NCI-H82 (cell line): ENCODE measurements at regions not wholly inside any gene's neighbourhood (a gene's known extent, or its start where the extent isn't known, plus 50 kb on each side); places are given as distances from the start of the nearest gene placed in this dataset.

Experiments used
- DNase-seq: peaks from one replicate; lab custom pipeline; 2025; lab: John Stamatoyannopoulos, UW

DNA sequence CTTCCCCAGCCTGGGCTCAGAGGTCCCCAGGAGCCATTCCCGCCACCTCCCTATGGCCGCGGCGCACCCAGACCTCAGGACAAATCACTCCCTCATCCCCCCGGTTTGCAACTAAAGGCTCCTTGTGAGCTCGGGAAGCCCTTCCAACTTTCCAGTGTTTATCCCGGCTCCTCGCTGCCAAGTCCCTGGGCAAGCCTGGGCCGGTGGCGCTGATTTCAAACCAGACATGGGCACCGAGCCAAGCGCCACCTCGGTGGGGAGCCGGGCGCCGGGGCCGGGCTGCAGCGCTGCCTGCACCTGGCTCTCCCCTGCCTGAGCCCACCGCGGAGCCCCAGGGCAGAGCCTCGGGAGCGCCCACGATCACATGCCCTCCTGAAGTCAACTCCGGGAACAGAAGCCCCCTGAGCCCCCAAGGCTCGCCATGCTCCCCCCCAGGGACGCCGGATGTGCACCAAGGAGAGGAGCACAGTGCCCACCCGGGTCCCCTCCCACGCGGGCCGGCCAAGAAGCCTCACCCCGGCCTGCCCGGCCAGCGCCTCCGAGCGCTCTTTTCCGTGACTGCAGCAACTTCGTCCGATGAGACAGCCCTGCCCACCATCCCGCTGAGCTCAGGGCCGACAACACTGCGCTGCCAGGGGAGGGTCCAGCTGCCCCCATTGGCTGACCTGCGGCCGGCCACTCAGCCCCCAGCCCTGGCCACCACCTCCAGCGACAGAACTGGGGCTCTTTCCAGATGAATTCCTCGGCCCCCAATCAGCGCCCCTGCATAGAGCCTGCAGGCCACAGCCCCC lies 50.0 kb downstream of the NCOR2 start:
- no peak for DNase-seq

DNA sequence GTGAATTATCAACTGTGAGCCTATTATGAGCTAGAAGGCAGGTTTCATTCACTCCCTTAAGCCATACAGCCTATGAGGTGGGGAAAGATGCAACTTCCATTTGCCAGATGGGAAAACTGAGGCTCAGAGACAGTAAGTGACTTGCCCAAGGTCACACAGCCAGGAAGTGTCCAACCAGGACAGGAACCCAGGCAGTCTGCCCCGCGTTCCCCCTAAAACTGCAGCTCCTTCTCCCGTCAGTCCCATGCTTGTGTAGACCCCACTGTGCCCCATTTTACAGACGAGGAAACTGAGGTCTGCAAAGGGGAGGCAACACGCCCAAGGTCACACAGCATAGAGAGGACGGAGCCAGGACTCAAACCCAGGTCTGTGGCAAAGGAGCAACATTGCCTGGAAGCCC lies 50.6 kb downstream of the NCOR2 start:
- DNase-seq: no peak

DNA sequence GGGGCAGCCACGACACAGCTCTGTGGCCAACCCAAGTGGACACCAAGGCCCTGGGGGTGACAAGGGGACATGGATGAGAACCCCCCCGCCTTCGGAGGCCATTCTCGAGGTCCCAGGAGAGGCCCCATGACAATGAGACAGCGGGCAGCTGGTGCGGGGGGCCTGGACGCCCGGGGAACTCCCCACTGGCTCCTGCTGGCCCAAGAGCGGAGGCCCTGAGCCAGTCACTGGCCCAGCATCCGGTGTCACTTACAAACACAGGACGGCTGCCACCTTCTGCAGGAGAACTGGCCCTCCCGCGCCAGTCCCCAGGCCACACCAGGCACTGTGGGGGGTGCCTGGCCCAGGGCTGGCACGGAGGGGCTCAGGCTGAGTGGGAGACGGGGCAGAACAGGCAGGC lies 51.4 kb downstream of the NCOR2 start:
- no peak for DNase-seq

DNA sequence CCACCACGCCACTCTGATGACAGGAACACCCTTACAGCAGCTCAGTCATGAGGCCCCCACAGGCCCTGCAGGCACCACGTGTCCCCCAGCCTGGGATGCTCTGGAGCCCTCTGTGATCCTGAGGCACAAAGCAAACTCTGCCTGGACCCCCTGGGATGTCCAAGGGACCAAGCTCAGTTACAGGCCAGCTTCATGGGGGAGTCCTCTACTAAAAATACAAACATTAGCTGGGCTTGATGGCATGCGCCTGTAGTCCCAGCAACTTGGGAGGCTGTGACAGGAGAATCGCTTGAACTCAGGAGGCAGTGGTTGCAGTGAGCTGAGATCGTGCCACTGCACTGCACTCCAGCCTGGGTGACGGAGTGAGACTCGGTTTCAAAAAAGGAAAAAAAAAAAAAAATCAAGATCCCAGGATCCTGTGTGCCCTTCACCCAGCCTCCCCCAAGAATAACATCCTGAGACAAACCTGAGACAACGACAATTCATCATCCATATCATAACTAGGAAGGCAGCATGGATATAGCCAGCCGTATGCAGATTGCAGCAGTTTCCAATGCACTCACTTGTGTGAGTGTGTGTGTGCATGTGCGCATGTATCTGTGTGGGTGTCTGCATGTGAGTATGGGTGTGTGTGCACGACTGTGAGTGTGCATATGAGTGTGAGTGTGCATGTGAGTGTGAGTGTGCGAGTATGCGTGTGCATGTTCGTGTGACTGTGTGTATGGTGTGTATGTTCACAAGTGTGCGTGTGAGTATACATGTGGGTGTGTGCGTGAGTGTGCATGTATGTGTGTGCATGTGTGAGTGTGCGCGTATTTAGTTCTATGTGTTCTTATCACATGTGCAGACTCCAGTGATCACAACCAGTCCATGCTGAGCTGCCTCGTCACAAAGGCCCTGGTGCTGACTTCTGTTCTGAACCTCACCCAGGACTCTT lies 52.1 kb downstream of the NCOR2 start:
- DNase-seq: no peak

DNA sequence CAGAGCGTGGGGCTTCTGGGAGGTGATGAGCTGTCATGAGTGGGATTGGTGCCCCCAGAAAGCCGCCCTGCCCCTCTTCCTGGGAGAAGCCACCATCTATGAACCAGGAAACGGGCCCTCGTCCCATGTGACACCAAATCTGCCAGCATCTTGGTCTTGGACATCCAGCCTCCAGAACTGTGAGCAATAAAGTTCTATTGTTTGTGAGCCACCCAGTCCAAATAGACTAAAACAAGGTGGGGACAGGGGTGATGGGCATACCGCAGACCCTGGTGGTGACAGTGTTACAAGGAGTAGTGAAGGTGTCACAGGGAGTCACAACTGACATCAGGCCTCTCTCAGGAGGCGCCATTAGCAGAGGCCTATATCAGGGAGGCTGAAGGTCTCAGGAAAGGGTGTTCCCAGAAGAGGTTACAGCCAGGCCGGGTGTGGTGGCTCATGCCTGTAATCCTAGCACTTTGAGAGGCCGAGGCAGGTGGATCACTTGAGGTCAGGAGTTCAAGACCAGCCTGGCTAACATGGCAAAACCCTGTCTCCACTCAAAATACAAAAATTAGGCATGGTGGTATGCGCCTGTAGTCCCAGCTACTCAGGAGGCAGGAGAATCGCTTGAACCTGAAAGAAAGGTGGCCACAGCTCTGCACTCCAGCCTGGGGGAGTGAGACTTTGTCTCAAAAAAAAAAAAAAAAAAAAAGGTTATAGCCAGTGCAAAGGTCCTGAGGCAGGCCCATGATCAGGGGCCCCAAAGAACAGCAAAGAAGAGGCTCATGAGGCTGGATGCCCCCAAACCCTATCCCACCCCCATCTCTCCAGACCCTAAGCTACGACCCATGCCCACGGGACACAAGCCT lies 53.0 kb downstream of the NCOR2 start:
- DNase-seq: no peak

DNA sequence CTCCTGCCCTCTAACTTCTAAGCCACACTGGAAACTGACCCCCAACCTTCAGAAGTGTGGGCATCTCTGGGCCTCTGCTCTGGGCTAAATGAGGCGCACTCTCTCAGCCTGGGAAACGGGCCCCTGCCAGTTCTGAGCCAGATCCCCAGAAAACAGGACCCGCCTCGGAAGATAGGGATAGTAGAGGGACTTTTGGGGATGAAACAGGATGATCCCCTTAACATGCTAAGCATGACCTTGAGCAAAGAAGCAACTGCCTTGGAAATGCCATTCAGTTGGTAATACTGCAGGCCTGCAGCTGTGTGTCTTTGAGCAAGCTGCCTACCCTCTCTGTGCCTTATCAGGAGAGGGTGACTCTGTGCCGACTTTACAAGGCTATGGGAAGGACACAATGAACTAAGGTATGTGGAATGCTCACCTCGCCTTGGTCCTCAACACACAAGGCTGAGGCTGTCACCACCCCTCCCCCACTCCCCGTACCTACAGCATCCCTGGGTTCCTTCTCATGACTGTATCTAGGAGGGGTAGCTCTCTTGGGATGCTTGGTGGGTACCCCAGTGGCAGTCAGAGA lies 54.0 kb downstream of the NCOR2 start:
- DNase-seq: no peak

DNA sequence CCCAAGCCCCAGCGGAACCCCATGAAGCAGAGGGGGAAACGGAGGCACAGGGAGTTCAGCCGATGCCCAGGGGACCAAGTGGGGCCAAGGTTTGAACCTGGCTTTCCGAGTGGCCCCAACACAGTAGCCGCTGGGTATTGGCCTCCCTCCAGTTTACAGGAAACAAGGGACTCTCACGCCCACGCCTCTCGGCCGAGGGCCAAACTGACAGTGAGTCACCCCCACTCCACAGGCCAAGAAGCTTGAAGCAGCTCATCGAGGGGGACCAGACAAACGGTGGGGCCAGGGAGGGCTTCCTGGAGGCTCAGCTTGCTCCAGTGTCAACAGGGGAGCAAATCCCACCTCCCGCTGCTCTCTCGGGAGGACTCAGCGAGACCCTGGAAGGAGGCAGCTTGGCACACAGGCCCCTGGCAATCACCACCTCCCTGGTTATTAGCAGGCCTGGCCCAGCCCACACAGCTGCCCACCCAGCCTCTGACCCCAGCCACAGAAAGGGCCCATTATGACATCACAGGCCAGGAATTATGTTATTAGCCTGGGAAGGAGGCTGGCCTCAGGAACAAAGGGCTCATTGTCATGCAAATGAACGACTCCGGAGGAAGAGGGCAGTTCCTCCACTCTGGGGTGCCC lies 54.6 kb downstream of the NCOR2 start:
- no peak for DNase-seq

DNA sequence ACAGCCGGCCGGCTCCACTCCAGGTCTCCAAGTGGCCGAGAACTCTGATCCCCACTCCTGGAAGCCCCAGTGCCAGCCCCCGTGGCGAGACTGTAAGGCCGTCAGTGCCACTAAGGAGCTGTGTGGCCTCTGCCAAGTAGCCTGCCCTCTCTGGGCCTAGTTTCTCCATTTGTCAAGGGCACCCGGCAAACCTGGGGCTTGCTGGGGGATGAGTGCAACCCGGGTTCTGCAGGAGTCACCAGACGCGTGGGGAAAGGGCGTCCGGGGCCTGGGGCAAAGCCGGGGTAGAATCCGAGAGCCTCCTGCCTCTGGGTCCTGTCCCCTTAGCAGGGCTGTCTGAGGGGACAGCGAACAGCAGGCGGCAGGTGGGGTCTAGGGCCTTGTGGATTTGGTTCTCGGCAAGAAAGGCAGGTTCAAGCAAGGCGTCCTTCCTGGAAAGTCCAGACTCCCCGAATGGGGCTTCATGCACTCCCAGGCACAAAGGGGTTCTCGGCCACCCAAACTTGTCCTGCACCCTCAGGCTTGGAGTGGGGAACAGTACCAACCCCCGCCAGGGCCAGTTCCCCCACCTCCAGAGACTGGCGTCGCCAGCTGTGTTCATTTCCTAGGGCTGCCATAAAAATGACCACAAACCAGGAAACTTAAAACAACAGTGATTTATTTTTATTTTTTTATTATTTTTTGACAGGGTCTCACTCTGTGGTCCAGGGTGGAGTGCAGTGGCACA lies 56.0 kb downstream of the NCOR2 start:
- DNase-seq: no peak

DNA sequence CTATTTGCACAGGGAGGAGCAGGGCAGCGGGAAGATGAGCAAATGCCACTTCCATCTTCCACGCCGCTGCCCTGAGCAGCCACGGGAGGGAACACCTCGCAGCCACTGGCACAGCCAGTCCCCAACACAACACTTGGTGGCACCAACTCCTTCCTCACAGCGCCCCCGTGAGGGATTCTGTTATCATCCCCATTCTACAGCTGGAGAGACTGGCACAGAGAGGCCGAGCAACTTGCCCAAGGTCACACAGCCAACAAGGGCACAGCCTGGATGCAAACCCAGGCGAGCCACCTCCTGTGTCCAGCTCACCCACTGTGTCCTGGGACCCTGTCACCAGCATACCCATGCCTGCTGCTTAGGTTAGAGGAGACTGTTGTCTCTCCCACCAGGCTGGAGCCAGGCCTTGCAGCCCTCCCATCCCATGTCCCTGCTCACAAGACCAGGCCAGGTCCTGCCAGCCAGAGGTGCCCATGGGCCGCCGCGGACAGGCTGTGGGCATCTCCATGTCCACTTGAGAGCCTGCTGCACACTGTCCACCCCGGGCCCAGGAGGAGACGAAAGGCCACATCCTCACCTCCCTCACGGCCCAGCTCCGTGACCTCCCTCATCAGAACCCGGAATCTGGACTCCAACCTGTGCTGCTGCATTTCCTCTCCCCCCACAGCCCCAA lies 57.0 kb downstream of the NCOR2 start:
- DNase-seq: peak; percentile 47

DNA sequence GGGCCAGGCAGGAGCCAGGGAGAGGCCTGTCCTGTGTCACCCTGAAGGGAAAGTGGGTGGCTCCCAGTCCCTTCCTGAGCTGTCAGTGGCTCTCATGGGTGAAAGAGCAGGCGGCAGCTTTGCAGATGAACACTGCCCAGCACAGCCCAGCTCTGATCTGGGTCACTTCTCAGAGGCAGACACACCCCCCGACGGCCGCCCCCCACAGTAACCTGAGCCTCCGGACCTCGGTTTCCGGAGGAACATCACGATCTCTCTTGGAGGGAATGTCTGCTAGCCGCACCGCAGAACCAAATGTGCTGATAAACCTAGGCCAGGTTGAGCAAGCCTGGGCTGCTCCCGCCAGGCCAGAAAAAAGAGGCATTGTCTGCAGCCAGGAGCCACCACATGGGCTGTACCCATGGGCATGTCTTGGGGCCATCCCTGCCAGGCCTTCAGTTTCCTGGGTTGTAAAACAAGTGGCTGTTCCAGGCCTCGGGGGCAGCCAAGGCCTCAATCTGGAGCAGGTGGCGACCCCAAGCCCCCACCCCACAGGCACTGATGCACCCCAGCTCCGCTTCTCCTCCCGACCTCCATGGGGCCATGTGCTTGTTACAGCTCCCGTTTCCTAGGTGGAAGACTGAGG lies 57.6 kb downstream of the NCOR2 start:
- DNase-seq: no peak

DNA sequence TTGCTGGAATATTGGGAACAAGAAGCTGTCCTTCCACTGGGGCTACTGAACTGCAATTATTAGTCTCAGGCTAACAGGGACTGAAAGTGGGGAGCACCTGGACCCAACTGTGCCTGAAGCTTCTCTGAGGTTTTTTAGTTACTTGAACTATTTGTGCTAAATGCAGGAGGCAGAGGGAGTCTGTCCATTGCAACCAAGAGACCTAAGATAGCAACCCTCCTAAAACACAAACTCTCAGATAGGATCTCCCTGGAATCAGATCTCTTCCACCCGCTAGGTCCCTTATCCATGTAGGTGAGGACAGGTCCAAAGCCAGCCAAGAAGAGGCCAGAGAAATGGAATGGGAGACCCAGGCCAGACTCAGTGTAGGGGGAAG lies 58.1 kb downstream of the NCOR2 start:
- DNase-seq: no peak

DNA sequence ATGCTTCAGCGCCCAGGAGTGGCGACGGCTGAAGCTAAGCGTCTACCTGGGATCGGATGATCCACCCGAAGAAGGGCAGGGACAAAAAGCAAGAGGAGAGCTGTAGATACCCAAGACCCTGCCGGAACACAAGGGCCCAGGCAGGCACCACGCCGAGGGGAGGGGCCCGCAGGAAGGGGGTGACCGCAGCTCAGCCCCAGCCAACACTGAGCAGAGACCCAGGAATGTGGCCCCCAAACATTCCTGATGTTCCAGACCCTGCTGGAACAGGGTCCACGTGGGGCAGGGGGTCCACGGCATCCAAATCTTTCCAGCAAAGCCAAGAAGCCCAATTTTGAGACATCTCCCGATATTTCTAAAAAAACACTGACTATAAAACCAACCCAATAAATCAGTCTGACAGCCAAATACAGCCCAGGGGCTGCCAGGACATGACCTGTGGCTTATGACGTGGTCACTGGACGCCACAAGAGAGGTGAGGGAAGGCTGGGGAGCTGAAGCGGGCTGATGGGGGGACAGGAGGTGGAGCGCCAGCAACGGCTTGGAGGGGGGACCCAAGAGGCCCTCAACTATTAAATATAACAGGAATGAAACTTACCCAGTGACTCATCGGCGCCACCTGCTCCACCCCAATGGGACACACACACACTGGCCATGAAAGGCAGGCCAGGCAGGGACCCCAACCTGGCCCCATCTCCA lies 58.9 kb downstream of the NCOR2 start:
- no peak for DNase-seq

DNA sequence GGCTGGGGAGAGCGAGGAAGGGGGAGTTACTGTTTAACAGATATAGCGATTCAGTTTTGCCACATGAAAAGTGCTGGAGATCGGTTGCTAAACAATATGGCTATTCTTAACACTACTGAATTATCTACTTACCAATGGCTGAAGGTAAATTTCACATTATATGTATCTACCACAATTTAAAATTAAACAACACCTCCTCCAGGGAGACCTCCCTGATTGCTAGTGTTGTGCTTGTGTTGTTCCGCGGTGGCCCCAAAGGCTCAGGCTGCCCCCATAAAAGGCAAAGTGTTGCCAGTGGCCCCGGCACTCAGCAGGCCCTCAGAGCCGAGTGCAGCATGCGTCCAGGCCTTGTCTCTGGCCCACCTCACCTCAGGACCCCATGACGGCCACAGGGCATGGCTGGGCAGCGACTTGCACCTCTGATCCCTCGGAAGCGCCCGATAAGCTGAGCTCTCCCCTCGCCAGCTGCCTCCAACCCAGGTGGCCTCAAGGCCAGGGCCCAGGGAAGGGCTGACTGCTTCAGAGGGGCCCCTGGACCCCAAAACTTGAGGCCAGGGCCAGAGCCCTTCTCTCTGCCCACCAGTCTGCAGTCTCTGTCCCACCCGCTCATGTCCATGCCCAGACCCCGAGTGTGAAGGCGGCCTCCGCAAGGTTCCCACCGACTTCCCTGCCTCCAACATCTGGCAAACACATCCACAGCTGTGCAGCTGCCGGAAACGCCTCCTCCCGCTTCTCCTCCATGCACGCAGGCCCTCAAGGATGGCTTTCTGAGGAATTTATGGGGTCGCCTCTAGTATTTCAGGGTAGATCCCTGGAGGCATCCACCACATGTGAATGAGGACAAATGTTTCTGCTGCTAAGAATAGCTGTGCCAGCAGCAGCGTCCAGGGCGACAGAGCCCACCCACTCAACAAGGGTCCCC lies 60.0 kb downstream of the NCOR2 start:
- no peak for DNase-seq

DNA sequence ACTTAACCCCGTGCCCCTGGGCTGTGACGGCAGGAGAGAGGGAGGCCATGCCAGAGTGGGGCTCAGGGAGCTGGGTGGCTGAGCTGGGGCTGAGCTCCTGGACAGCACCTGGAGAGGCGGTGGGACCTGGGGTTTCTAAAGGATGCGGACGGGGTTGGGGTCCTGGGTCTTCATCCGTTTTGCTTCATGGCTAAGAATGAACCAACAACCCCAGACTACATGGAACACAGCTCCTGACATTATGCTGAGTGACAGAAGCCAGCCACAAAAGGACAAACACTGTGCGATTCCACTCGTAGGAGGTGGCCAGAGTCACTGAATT lies 60.6 kb downstream of the NCOR2 start:
- no peak for DNase-seq

DNA sequence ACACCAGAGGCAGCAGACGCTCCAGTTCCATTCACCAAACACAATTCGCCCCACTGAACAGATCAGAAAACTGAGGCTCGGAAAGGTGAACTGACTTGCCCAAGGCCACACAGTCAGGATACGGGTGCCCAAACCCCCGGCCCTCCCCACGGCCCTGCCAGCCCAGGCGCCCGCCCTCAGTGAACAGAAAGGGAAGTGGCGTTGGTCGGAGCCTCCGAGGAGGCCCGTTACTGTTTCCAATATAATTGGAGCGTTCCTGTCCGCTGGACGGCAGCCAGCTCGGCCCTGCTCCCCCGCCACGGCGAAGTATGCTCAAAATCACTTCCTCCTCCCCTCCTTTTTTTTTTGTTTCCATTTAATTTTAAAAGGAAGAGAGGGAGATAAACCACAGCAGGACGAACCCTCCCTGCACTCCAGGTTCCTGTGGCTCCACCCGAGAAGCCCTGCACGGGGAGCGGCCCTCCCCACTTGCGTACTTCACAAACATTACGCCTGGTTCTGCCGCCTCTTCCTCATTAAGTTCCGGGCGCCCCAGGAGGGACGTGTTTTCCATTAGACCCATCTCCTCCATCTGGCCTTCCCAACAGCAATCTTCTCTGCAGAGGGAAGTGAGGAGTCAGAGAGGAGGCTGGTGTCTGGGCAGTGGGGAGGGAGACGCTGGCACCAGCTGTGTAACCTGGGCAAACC lies 61.1 kb downstream of the NCOR2 start:
- DNase-seq: no peak

DNA sequence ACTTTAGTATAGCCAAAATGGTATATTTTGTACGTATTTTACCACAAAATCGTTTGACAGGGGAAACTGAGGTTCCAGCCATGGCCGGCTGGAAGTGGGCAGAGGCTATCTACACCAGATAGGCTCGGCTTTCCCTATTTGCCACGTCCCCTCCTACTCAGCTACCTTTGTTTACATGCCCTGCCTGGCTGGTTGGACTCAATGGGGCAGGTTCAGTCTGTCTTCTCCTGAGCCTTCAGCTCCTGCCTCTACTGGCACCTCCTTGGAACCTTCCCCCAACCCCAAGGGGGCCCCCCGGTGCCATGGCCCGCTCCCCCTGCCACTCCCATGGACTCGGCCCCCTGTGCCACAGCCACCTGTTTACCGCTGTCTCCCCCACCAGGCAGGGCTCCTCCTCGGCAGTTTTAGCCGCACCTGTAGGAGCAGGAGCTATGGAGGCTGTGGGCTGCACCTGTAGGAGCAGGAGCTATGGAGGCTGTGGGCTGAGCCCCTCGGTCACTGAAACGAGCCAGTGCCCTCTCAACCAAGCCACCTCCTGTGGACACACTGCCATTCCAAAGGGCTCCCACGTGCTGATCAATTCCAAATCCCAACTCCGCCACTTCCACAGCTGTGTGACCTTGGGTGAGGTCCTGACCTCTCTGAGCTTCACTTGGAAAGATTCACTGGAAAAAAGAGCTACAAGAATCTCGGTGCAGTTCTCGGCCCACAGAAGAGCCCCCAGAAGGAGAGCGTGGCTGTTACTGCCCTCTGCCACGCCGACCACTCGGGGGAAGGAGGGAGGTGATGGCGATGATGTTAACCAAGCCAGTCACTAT lies 62.2 kb downstream of the NCOR2 start:
- no peak for DNase-seq
